HepG2 (cell line): ENCODE measurements at regions not wholly inside any gene's neighbourhood (a gene's known extent, or its start where the extent isn't known, plus 50 kb on each side); places are given as distances from the start of the nearest gene placed in this dataset.

Experiments
- ATAC-seq: fragments of 200-7000 bp; cut with Tn5 transposase; 3 replicates; pipeline ENCODE4 v1.9.1; 2020; ENCODE audit warnings: mild to moderate bottlenecking, moderate library complexity
- BruUV-seq: library from RNA; stranded (reverse); fragments of 400-500 nt; replicated peaks from 2 replicates; lab custom pipeline; 2021; lab: Mats Ljungman, UMichigan
- CTCF ChIA-PET: fragments of 300-600 bp; formaldehyde crosslinking; extraction: SDS; loops from one replicate; lab custom pipeline; 2021; ENCODE audit warnings: low total read pairs, inconsistent platforms, low intra/inter-chr PET ratio; lab: Yijun Ruan, JAX
- POLR2A ChIA-PET: fragments of 350-600 bp; sonication (Branson Sonifier 250); formaldehyde crosslinking; loops from one replicate; lab custom pipeline; 2020; ENCODE audit warnings: antibody characterized with exemption, inconsistent platforms; lab: Yijun Ruan, JAX
- DNase-seq: peaks from one replicate; pipeline ENCODE4 v3.0.0-alpha.2; 2015; ENCODE audit warnings: low spot score
- FAIRE-seq: peaks from 3 replicates; lab custom pipeline; 2011; peaks lifted over from hg19 to GRCh38; lab: Jason Lieb, UNC
- H2AFZ ChIP-seq: one replicate; pipeline ENCODE4 v1.6.1; 2011; ENCODE audit warnings: low read length, inconsistent platforms
- H3K27ac ChIP-seq: fragments of 300-600 bp; 3 replicates; pipeline ENCODE4 v1.8.0; 2011; ENCODE audit warnings: mixed run types, mild to moderate bottlenecking, mixed read lengths, low read length, inconsistent platforms; ENCODE audit not compliant: insufficient read depth; ENCODE audit errors: extremely low read length
- H3K27me3 ChIP-seq, 2 experiments: fragments of 200-600 bp in 1 of 2; 2 replicates in 1 of 2; 3 replicates in 1 of 2; pipeline versions ENCODE4 v1.6.0 to v1.8.0; 2011; ENCODE audit warnings: low read length in 2 of 2, mild to moderate bottlenecking in 2 of 2, moderate library complexity in 2 of 2, inconsistent platforms in 1 of 2; ENCODE audit not compliant: insufficient read depth in 2 of 2, control insufficient read depth in 1 of 2
- H3K36me3 ChIP-seq, 2 experiments: fragments of 200-600 bp in 1 of 2; replicated peaks in 1 of 2; 2 replicates in 1 of 2; 3 replicates in 1 of 2; pipeline versions ENCODE4 v1.5.1 to v1.8.0; 2011; ENCODE audit warnings: low read length in 2 of 2, inconsistent platforms in 1 of 2; ENCODE audit not compliant: insufficient read depth in 2 of 2, control insufficient read depth in 1 of 2
- H3K4me1 ChIP-seq: 2 replicates; pipeline ENCODE4 v1.5.1; 2012; ENCODE audit warnings: low read length, inconsistent platforms; ENCODE audit not compliant: insufficient read depth
- H3K4me2 ChIP-seq: 2 replicates; pipeline ENCODE4 v1.6.0; 2011; ENCODE audit warnings: low read depth, low read length, inconsistent platforms
- H3K4me3 ChIP-seq, 3 experiments: fragments of 200-600 bp in 1 of 3; sonication (generic), shearing (Covaris generic) in 1 of 3; replicated peaks in 1 of 3; 2 replicates each; pipeline ENCODE4 v1.5.1; 2011 to 2016; ENCODE audit warnings: low read length in 3 of 3, inconsistent platforms in 2 of 3, low read depth in 2 of 3, mild to moderate bottlenecking in 2 of 3, control low read depth in 1 of 3, mixed read lengths in 1 of 3; ENCODE audit not compliant: insufficient read depth in 1 of 3
- H3K79me2 ChIP-seq: one replicate; pipeline ENCODE4 v1.6.1; 2011; ENCODE audit warnings: low read length, inconsistent platforms; ENCODE audit not compliant: insufficient read depth
- H3K9ac ChIP-seq: 2 replicates; pipeline ENCODE4 v1.6.0; 2011; ENCODE audit warnings: mild to moderate bottlenecking, low read depth, low read length, inconsistent platforms; ENCODE audit not compliant: insufficient read depth
- H3K9me3 ChIP-seq: 2 replicates; pipeline ENCODE4 v1.5.1; 2012; ENCODE audit warnings: mild to moderate bottlenecking, low read length
- H4K20me1 ChIP-seq: 2 replicates; pipeline ENCODE4 v1.6.0; 2011; ENCODE audit warnings: inconsistent platforms, mild to moderate bottlenecking, low read length, moderate library complexity; ENCODE audit not compliant: insufficient read depth
- EZH2 ChIP-seq: conservative IDR thresholded peaks from 2 replicates; pipeline ENCODE4 v1.6.1; 2012; ENCODE audit warnings: mild to moderate bottlenecking, low read depth, low read length, moderate library complexity
- HNRNPK ChIP-seq: fragments of 200-400 bp; formaldehyde crosslinking; IDR thresholded peaks from 2 replicates; pipeline ENCODE4 v1.6.1; 2018; ENCODE audit warnings: low read length, low read depth, moderate library complexity, mild to moderate bottlenecking; ENCODE audit not compliant: poor library complexity, severe bottlenecking
- HOXA3 ChIP-seq: sonication (generic); formaldehyde crosslinking; IDR thresholded peaks from 2 replicates; pipeline ENCODE4 v1.5.0; 2020; ENCODE audit warnings: missing genetic modification reagents
- TAF15 ChIP-seq: fragments of 200-400 bp; formaldehyde crosslinking; IDR thresholded peaks from one replicate; pipeline ENCODE4 v1.6.1; 2018; ENCODE audit warnings: mild to moderate bottlenecking, low read depth, low read length; ENCODE audit not compliant: poor library complexity, severe bottlenecking
- WGBS: methylation state at CpG from one replicate; pipeline ENCODE4 v1.1.6; 2017; ENCODE audit warnings: low lambda C conversion rate; 5-methylcytosine and 5-hydroxymethylcytosine counted together
- in situ Hi-C: cut with HindIII; loops from 2 replicates; pipeline ENCODE4 v1.10.0; 2017; ENCODE audit warnings: low pct_unique_long_range_greater_than_20kb; ENCODE audit not compliant: extremely low pct_ligation_motif_present
- intact Hi-C: fragments of 100-400 bp; cut with micrococcal nuclease; formaldehyde crosslinking; loops from one replicate; pipeline ENCODE4 v1.10.0; 2022; ENCODE audit not compliant: unreplicated experiment
- TF ChIP-seq, protein P1 (sequence below): sonication (generic); formaldehyde crosslinking; IDR thresholded peaks from 2 replicates; pipeline ENCODE4 v1.5.1; 2020; ENCODE audit warnings: mild to moderate bottlenecking, missing genetic modification reagents, borderline replicate concordance
- TF ChIP-seq, protein P2 (sequence below): IDR thresholded peaks from 2 replicates; pipeline ENCODE4 v1.6.1; 2016

DNA sequence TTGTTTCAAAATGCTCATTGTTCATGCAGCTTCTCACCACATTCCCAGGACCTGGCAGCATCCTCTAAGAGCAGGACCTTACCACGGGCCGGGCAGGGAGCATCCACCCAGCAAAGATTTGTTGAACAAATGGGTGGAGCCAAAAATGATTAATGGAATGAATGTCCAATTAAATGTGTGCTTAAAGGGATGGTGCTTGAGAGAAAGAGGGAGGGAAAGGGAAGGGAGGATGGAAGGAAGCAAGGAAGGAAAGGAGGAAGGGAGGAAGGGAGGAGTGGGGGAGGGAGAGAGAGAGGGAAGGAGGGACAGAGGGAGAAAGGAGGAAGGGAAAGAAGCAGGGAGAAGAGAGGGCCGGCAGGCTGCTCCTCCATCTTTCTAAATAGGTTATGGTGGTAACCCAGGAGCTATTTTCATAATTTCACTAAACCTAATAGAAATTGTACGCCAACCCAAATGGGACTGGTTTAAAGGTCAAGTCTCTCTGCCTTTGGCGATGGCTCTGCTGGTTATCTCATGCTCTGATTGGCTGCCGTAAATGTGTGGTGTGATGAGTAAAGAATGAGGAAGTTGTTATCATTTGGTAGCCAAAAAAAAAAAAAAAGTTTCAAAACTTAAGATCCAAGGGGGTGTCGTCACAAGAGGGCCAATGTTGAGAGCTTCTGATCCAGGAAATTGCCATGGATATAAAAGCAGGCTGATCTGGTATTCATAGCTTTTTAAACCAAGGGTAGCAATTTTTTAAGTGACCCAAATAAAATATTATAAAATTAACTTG is 126.7 kb upstream of the FOXF1 start:
- TF ChIP-seq, protein P1, sequence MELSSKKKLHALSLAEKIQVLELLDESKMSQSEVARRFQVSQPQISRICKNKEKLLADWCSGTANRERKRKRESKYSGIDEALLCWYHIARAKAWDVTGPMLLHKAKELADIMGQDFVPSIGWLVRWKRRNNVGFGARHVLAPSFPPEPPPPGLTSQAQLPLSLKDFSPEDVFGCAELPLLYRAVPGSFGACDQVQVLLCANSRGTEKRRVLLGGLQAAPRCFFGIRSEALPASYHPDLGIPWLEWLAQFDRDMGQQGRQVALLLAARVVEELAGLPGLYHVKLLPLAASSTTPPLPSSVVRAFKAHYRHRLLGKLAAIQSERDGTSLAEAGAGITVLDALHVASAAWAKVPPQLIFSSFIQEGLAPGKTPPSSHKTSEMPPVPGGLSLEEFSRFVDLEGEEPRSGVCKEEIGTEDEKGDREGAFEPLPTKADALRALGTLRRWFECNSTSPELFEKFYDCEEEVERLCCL: no peak
- no peak for TF ChIP-seq TAF15
- no peak for TF ChIP-seq HOXA3 (CRISPR knock-in tag)
- no peak for TF ChIP-seq EZH2
- peak; percentile 59 for TF ChIP-seq HNRNPK
- H3K79me2 ChIP-seq: no peaks in the 10 kb centered on the region
- 2% methylated on average over 7 of the region's 7 CpGs for WGBS
- peaks cover 4 to 80% of the 10 kb centered on the region in 2 experiments; a peak in 4 of 5 replicates for H3K27me3 ChIP-seq
- no peaks in the 10 kb centered on the region for H3K36me3 ChIP-seq
- H4K20me1 ChIP-seq: no peaks in the 10 kb centered on the region; the same call in 1 of the 2 replicates
- ATAC-seq (no peak), FAIRE-seq (no peak), DNase-seq (no peak)
- no peak overlapping the region for H3K9ac ChIP-seq
- in situ Hi-C loops: no loop called here
- ChIA-PET POLR2A (no interaction called here), CTCF (no interaction called here)
- intact Hi-C loops: no loop called here
- H2AFZ ChIP-seq: no peak overlapping the region
- no peaks in the 10 kb centered on the region for H3K4me1 ChIP-seq
- H3K9me3 ChIP-seq: no peaks in the 10 kb centered on the region
- no TSS peak for BruUV-seq
- no peak overlapping the region for H3K27ac ChIP-seq
- H3K4me3 ChIP-seq: no peak overlapping the region
- no peak overlapping the region for H3K4me2 ChIP-seq

DNA sequence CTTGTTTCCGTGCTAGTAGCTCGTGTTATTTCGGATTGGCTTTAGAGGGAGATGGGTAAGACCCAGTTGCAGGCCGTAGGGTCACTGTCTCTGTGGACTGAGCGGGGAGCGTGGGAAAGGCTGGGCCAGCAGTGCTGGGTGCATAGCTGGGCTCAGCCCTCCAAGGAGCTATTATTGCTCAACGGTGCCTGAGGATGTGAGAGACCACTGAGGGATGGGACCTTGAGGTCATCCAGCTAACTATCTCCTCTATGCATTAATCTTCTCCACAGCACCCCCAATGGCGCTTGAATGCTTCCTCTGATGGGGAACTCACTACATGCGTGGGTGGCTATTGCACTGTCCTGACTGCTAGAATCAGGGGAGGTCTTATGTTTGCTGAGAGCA is 126.1 kb upstream of the FOXF1 start:
- Histone ChIP-seq H3K9ac (no peak overlapping the region), H3K79me2 (no peaks in the 10 kb centered on the region), H3K4me2 (no peak overlapping the region), H3K27me3 (peaks cover 4 to 78% of the 10 kb centered on the region in 2 experiments; a peak in 3 of 5 replicates), H3K36me3 (no peaks in the 10 kb centered on the region), H3K4me1 (no peaks in the 10 kb centered on the region), H3K4me3 (no peak overlapping the region), H3K9me3 (no peaks in the 10 kb centered on the region), H4K20me1 (no peaks in the 10 kb centered on the region), H2AFZ (no peak overlapping the region), H3K27ac (no peak overlapping the region)
- CTCF ChIA-PET: no interaction called here
- POLR2A ChIA-PET: no interaction called here
- FAIRE-seq (no peak), DNase-seq (no peak), ATAC-seq (no peak)
- 21% methylated on average over 7 of the region's 9 CpGs for whole genome bisulfite sequencing
- intact Hi-C loops (no loop called here), in situ Hi-C loops (no loop called here)
- no TSS peak for BruUV-seq
- TF ChIP-seq, protein P2, sequence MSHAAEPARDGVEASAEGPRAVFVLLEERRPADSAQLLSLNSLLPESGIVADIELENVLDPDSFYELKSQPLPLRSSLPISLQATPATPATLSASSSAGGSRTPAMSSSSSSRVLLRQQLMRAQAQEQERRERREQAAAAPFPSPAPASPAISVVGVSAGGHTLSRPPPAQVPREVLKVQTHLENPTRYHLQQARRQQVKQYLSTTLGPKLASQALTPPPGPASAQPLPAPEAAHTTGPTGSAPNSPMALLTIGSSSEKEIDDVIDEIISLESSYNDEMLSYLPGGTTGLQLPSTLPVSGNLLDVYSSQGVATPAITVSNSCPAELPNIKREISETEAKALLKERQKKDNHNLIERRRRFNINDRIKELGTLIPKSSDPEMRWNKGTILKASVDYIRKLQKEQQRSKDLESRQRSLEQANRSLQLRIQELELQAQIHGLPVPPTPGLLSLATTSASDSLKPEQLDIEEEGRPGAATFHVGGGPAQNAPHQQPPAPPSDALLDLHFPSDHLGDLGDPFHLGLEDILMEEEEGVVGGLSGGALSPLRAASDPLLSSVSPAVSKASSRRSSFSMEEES: no peak
